ENCODE measurements at regions not wholly inside any gene's neighbourhood (a gene's known extent, or its start where the extent isn't known, plus 50 kb on each side); places are given as distances from the start of the nearest gene placed in this dataset.

GRCh38 chr7:20521243-20521642, 94.2 kb upstream of the ABCB5 start:
- no peak for TF ChIP-seq EZH2 (IDR thresholded peaks at IDR 0.05; ENCODE audit: low read length, unreplicated experiment)
- TF ChIP-seq EZH2phosphoT487 (IDR thresholded peaks at IDR 0.05; ENCODE audit: borderline replicate concordance, low read length) = no peak
- Histone ChIP-seq H2AFZ (ENCODE audit: low read length) (no peak overlapping the region), H3K4me1 (ENCODE audit: insufficient read depth, low read length) (no peaks in the 10 kb centered on the region), H3K27me3 (ENCODE audit: low read length) (no peaks in the 10 kb centered on the region), H3K9ac (ENCODE audit: low read length) (no peak overlapping the region), H3K4me3 (ENCODE audit: low read length) (no peak overlapping the region), H4K20me1 (ENCODE audit: low read length) (no peaks in the 10 kb centered on the region), H3K4me2 (ENCODE audit: low read length) (no peak overlapping the region), H3K9me3 (ENCODE audit: low read length) (no peaks in the 10 kb centered on the region), H3K9me2 (replicated peaks; ENCODE audit: low read length) (no peaks in the 10 kb centered on the region), H3K27ac (ENCODE audit: low read length) (no peak overlapping the region), H3F3A (ENCODE audit: low read length, unreplicated experiment) (no peaks in the 10 kb centered on the region), H3K36me3 (ENCODE audit: low read depth, low read length) (no peaks in the 10 kb centered on the region), H3K79me2 (ENCODE audit: low read length) (no peaks in the 10 kb centered on the region)
- ChIA-PET POLR2A (ENCODE audit: unreplicated experiment) (interaction anchor here (0.6 kb wide), 1 partner anchor 808 kb away, joined by 3 read pairs; no protein-coding TSS in a partner anchor), CTCF (no interaction called here)
- ATAC-seq = no peak
- no peak for DNase-seq
- no TSS peak for BruUV-seq (replicated peaks)
- intact Hi-C loops (cut with micrococcal nuclease) = no loop called here

- intact Hi-C loops (cut with micrococcal nuclease) = no loop called here
- no peak overlapping the region for H2AFZ ChIP-seq (ENCODE audit: low read length)
These were observed 86.2 kb upstream of the ABCB5 start for GRCh38 chr7:20529260-20529659.

GRCh38 chr7:20532890-20533289, 82.6 kb upstream of the ABCB5 start:
- H3K27ac ChIP-seq (ENCODE audit: low read length) = no peak overlapping the region
- H3K4me3 ChIP-seq (ENCODE audit: low read length) = no peak overlapping the region
- H3K9me2 ChIP-seq (replicated peaks; ENCODE audit: low read length) = no peaks in the 10 kb centered on the region
- peaks cover 9% of the 10 kb centered on the region for H3K4me1 ChIP-seq (ENCODE audit: insufficient read depth, low read length)
- H3K4me2 ChIP-seq (ENCODE audit: low read length) = no peak overlapping the region; the same call in 1 of the 2 replicates
- no peaks in the 10 kb centered on the region for H3K27me3 ChIP-seq (ENCODE audit: low read length)
- CTCF ChIA-PET = no interaction called here
- intact Hi-C loops (cut with micrococcal nuclease) = loop anchor here (2.0 to 10.0 kb wide), 3 partner anchors 18 to 788 kb away; partner anchors contain the start of gene ITGB8
- no peaks in the 10 kb centered on the region for H3K36me3 ChIP-seq (ENCODE audit: low read depth, low read length)
- no peaks in the 10 kb centered on the region for H4K20me1 ChIP-seq (ENCODE audit: low read length)
- POLR2A ChIA-PET (ENCODE audit: unreplicated experiment) = interaction anchor here (0.7 kb wide), 1 partner anchor 543 kb away, joined by 4 read pairs; no protein-coding TSS in a partner anchor
- no peaks in the 10 kb centered on the region for H3K79me2 ChIP-seq (ENCODE audit: low read length)
- H3K9me3 ChIP-seq (ENCODE audit: low read length) = peaks cover 8% of the 10 kb centered on the region; the same call in 1 of the 2 replicates
- peak; percentile 57 for DNase-seq
- 0 out of 2 replicates have a peak overlapping the region, but pooled peaks have one; percentile 16 for H2AFZ ChIP-seq (ENCODE audit: low read length)
- BruUV-seq (replicated peaks) = no TSS peak
- no peak overlapping the region for H3K9ac ChIP-seq (ENCODE audit: low read length)
- no peaks in the 10 kb centered on the region for H3F3A ChIP-seq (ENCODE audit: low read length, unreplicated experiment)
- peak; percentile 97 for ATAC-seq
- no peak for TF ChIP-seq EZH2phosphoT487 (IDR thresholded peaks at IDR 0.05; ENCODE audit: borderline replicate concordance, low read length)
- TF ChIP-seq EZH2 (IDR thresholded peaks at IDR 0.05; ENCODE audit: low read length, unreplicated experiment) = no peak
- TF ChIP-seq CTCF (conservative IDR thresholded peaks at IDR 0.05; ENCODE audit: low read depth, low read length) = no peak

More at GRCh38 chr7:20529260-20529659, 86.2 kb upstream of the ABCB5 start:
- Histone ChIP-seq H3F3A (ENCODE audit: low read length, unreplicated experiment) (no peaks in the 10 kb centered on the region), H4K20me1 (ENCODE audit: low read length) (no peaks in the 10 kb centered on the region), H3K4me2 (ENCODE audit: low read length) (no peak overlapping the region), H3K4me3 (ENCODE audit: low read length) (no peak overlapping the region), H3K36me3 (ENCODE audit: low read depth, low read length) (no peaks in the 10 kb centered on the region), H3K9me3 (ENCODE audit: low read length) (peaks cover 8% of the 10 kb centered on the region; the same call in 1 of the 2 replicates), H3K27me3 (ENCODE audit: low read length) (no peaks in the 10 kb centered on the region), H3K9ac (ENCODE audit: low read length) (no peak overlapping the region), H3K9me2 (replicated peaks; ENCODE audit: low read length) (no peaks in the 10 kb centered on the region), H3K4me1 (ENCODE audit: insufficient read depth, low read length) (peaks cover 9% of the 10 kb centered on the region), H3K27ac (ENCODE audit: low read length) (no peak overlapping the region), H3K79me2 (ENCODE audit: low read length) (no peaks in the 10 kb centered on the region)
- POLR2A ChIA-PET (ENCODE audit: unreplicated experiment) = no interaction called here
- CTCF ChIA-PET = interaction anchor here (0.6 kb wide), 1 partner anchor 10 kb away, joined by 3 read pairs; no protein-coding TSS in a partner anchor
- no peak for TF ChIP-seq CTCF (conservative IDR thresholded peaks at IDR 0.05; ENCODE audit: low read depth, low read length)
- TF ChIP-seq EZH2phosphoT487 (IDR thresholded peaks at IDR 0.05; ENCODE audit: borderline replicate concordance, low read length) = no peak
- no peak for TF ChIP-seq EZH2 (IDR thresholded peaks at IDR 0.05; ENCODE audit: low read length, unreplicated experiment)
- ATAC-seq (no peak), DNase-seq (no peak)
- no TSS peak for BruUV-seq (replicated peaks)
